Ovary (tissue), 3 donors: ENCODE measurements at regions not wholly inside any gene's neighbourhood (a gene's known extent, or its start where the extent isn't known, plus 50 kb on each side); places are given as distances from the start of the nearest gene placed in this dataset.

Experiments
- CTCF ChIP-seq, 3 donors: fragments of 450-650 bp in 2 of 3; fragments of 200-600 bp in 1 of 3; IDR thresholded peaks; one replicate each; pipeline versions ENCODE4 v1.5.1 to v1.8.0; 2016 to 2022; ENCODE audit warnings: antibody characterized with exemption in 3 of 3, mild to moderate bottlenecking in 1 of 3
- POLR2A ChIP-seq: fragments of 450-650 bp; IDR thresholded peaks from one replicate; pipeline ENCODE4 v1.6.1; 2017; ENCODE audit warnings: antibody characterized with exemption, mild to moderate bottlenecking, moderate library complexity
- donor health status: DM: no; HTN: no; CAD: no.

DNA sequence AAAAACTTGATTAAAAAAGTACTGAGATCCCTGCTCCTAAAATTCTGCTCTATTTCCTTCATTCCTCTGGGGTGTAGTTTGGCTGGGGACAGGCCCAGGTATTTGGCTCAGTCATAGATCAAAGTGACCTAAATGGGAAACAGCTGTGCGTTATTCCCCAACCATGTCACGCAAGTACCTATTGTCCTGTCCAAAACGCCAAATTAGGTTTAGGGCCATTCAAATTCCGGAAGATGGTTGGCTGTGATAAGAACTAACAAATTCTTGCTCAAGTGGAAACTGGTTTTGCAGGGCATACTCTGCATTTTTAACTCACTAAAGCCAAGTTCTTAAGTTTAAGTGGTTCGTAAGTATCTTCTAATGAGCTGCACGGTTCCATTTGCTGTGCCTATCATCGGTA is 147.6 kb upstream of the TMEM170B start:
- no peak for TF ChIP-seq CTCF (IDR thresholded peaks at IDR 0.05)
- TF ChIP-seq POLR2A: no peak
